ENCODE measurements at regions not wholly inside any gene's neighbourhood (a gene's known extent, or its start where the extent isn't known, plus 50 kb on each side); places are given as distances from the start of the nearest gene placed in this dataset.

DNA sequence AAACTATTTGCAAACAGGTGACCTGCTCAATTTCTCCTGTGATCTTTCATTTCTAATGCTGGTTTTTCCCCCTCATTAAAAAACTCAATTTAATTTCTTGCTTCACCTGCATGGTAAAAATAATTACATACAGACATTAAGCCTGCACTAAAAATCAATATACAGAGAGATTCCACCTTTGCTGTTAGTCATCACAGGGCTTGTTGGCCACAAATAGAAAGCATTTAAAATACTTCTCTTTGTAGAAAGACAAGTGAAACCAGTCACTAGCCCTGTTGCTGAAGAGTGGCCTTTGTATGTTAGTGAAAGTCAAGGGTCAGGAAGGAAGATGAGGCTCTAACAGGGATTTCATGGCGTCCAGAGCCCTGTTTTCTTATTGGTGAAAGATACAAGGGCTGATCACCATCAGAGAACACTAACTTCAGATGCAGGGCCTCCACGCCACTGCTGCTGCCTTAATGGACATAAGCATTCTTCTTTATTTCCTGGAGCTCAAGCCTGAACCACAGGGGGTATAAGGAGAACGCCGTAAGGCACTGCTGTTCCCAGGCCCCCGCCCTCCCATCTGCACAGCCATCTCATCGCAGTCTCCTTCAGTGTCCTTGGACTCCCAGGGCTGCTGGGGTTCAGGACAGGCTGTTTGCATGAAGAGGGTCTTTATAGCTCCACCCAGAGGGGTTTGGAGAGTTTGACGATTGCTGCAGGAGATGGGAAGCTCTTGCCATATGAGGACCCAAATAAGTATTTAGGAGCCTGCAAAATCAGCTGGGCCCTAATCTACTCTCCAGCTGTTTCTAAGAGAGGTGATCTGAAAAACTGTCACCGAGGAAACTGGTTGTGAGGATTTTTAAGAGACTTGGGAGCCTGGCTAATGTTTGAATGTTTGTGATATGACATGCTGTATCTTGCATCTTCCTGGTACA, 117.3 kb upstream of the IRF2BP2 start:
- ChIA-PET CTCF (interaction anchor here (0.9 kb wide), 1 partner anchor 243 kb away, joined by 3 read pairs; no protein-coding TSS in a partner anchor), POLR2A (interaction anchor here (1.3 kb wide), 1 partner anchor 198 kb away, joined by 3 read pairs; no protein-coding TSS in a partner anchor)
- Histone ChIP-seq H3K9me3 (ENCODE audit: control insufficient read depth, insufficient read depth, low read length) (no peaks in the 10 kb centered on the region), H3K4me3 (ENCODE audit: low read depth, low read length) (no peak overlapping the region), H3K27me3 (ENCODE audit: control insufficient read depth, insufficient read depth, low read length) (no peaks in the 10 kb centered on the region), H3K27ac (ENCODE audit: low read depth, low read length) (no peak overlapping the region)
- no peak for DNase-seq (ENCODE audit: low read depth, low spot score)
- TF ChIP-seq, protein P1, sequence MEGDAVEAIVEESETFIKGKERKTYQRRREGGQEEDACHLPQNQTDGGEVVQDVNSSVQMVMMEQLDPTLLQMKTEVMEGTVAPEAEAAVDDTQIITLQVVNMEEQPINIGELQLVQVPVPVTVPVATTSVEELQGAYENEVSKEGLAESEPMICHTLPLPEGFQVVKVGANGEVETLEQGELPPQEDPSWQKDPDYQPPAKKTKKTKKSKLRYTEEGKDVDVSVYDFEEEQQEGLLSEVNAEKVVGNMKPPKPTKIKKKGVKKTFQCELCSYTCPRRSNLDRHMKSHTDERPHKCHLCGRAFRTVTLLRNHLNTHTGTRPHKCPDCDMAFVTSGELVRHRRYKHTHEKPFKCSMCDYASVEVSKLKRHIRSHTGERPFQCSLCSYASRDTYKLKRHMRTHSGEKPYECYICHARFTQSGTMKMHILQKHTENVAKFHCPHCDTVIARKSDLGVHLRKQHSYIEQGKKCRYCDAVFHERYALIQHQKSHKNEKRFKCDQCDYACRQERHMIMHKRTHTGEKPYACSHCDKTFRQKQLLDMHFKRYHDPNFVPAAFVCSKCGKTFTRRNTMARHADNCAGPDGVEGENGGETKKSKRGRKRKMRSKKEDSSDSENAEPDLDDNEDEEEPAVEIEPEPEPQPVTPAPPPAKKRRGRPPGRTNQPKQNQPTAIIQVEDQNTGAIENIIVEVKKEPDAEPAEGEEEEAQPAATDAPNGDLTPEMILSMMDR (IDR thresholded peaks at IDR 0.05; ENCODE audit: low read depth, low read length) = no peak

DNA sequence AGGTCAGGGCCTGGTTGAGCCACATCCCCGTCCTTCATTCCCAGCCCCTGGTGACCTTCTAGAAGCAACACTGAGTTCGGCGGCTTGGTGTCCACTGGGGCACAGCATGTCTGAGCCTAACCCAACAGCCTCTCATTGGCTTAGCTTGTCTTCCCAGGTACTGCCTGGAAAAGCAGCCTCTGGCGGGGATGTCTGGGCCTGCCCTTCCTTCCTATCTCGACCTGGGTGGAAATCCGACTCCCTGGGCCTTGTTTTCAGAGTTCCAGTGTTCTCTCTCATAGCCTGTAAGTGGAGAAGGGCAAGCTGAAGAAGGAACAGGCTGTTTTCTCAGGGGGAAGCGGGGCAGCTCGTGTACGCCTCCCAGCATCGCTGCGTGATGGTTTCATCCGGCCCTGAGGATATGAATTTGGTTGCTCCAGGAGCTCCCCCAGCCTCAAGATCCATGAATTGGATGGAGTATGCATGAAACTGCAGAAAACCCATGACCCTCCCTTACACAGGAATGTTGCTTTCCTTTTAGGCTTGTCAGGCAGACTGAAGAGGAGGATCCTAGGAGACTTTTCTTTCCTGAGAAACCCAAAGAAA, 116.5 kb upstream of the IRF2BP2 start:
- Histone ChIP-seq H3K9me3 (ENCODE audit: control insufficient read depth, insufficient read depth, low read length) (no peaks in the 10 kb centered on the region), H3K27me3 (ENCODE audit: control insufficient read depth, insufficient read depth, low read length) (no peaks in the 10 kb centered on the region), H3K4me3 (ENCODE audit: low read depth, low read length) (no peak overlapping the region), H3K27ac (ENCODE audit: low read depth, low read length) (peak overlapping the region; percentile 31)
- POLR2A ChIA-PET = no interaction called here
- no peak for DNase-seq (ENCODE audit: low read depth, low spot score)
- TF ChIP-seq, protein P1 (IDR thresholded peaks at IDR 0.05; ENCODE audit: low read depth, low read length) = no peak
- CTCF ChIA-PET = interaction anchor here (0.8 to 0.9 kb wide), 2 partner anchors 22 to 244 kb away, joined by 3 read pairs; no protein-coding TSS in a partner anchor

GRCh38 chr1:234725177-234726132, 115.5 kb upstream of the IRF2BP2 start:
- peak overlapping the region; percentile 100 for H3K27ac ChIP-seq (ENCODE audit: low read depth, low read length)
- TF ChIP-seq, protein P1 (IDR thresholded peaks at IDR 0.05; ENCODE audit: low read depth, low read length) = no peak
- no peak for DNase-seq (ENCODE audit: low read depth, low spot score)
- CTCF ChIA-PET = interaction anchor here (0.8 kb wide), 1 partner anchor 21 kb away, joined by 3 read pairs; no protein-coding TSS in a partner anchor
- POLR2A ChIA-PET = interaction anchor here (1.6 to 4.5 kb wide), 2 partner anchors 114 to 255 kb away, joined by 13 to 79 read pairs; partner anchors contain the start of gene IRF2BP2
- H3K9me3 ChIP-seq (ENCODE audit: control insufficient read depth, insufficient read depth, low read length) = no peaks in the 10 kb centered on the region
- H3K4me3 ChIP-seq (ENCODE audit: low read depth, low read length) = peak overlapping the region; percentile 46; the same call in 1 of the 2 replicates
- H3K27me3 ChIP-seq (ENCODE audit: control insufficient read depth, insufficient read depth, low read length) = no peaks in the 10 kb centered on the region

DNA sequence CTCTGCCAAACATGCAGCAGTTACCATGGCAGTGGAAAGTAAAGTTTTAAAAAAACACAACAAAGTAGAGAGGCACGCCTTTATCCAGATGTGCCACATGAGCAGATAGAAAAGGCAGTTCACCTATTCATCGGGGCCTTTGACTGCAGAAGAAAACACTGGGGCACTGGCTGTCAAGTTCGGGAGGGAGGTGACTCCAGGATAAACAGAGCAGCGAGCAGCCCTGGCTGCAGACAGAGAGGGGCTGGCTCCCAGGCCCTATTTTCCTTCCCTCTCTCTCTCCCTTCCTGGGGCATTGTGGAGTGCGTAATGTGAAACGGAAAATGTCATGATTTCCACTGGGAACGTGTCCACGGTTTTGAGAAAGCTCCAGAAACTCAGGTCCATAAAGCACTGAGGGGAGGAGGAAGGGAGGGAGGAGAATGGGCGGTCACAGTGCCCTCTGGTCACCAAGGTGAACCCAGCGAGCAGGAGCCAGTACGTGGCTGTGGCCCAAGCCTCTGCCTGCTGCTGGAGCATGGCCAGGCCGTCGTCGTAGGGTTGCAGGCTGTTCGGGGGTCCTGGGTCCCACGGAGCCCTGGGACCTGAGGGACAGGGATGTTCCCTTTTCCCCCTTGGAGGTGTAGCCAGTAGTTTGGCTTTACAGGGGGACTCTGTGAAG, 114.7 kb upstream of the IRF2BP2 start:
- Histone ChIP-seq H3K4me3 (ENCODE audit: low read depth, low read length) (peak overlapping the region; percentile 46), H3K27ac (ENCODE audit: low read depth, low read length) (peak overlapping the region; percentile 100), H3K27me3 (ENCODE audit: control insufficient read depth, insufficient read depth, low read length) (no peaks in the 10 kb centered on the region), H3K9me3 (ENCODE audit: control insufficient read depth, insufficient read depth, low read length) (no peaks in the 10 kb centered on the region)
- ChIA-PET POLR2A (interaction anchor here (0.6 to 4.5 kb wide), 24 partner anchors 13 to 359 kb away, joined by 3 to 79 read pairs (median 5); partner anchors contain the start of gene IRF2BP2), CTCF (interaction anchor here (0.6 to 1.5 kb wide), 7 partner anchors 19 to 377 kb away, joined by 3 to 7 read pairs (median 3); no protein-coding TSS in a partner anchor)
- TF ChIP-seq, protein P1 (IDR thresholded peaks at IDR 0.05; ENCODE audit: low read depth, low read length) = no peak
- no peak for DNase-seq (ENCODE audit: low read depth, low spot score)

Measured in AG04450 (cell line).